MV-4-11 (cell line): ENCODE measurements at regions not wholly inside any gene's neighbourhood (a gene's known extent, or its start where the extent isn't known, plus 50 kb on each side); places are given as distances from the start of the nearest gene placed in this dataset.

Experiments
- DNase-seq: peaks from one replicate; lab custom pipeline; 2025; lab: John Stamatoyannopoulos, UW

- DNase-seq: no peak
Measured at GRCh38 chr2:216320852-216321251, 51.4 kb downstream of the MARCHF4 start.

GRCh38 chr2:216319771-216320170 lies 52.5 kb downstream of the MARCHF4 start:
- no peak for DNase-seq

GRCh38 chr2:216318521-216318874 lies 53.8 kb downstream of the MARCHF4 start:
- no peak for DNase-seq

- no peak for DNase-seq
Measured at GRCh38 chr2:216317831-216318520, 54.3 kb downstream of the MARCHF4 start.

GRCh38 chr2:216316743-216317142 lies 55.5 kb downstream of the MARCHF4 start:
- DNase-seq: no peak

GRCh38 chr2:216315802-216316603 lies 56.3 kb downstream of the MARCHF4 start:
- no peak for DNase-seq

- DNase-seq: no peak
Measured at GRCh38 chr2:216312441-216312840, 59.8 kb downstream of the MARCHF4 start.

GRCh38 chr2:216308576-216308975 lies 63.7 kb downstream of the MARCHF4 start:
- DNase-seq: peak; percentile 44

GRCh38 chr2:216307496-216307895 lies 64.8 kb downstream of the MARCHF4 start:
- DNase-seq: no peak

GRCh38 chr2:216306868-216307267 lies 65.4 kb downstream of the MARCHF4 start:
- DNase-seq: no peak

- DNase-seq: no peak
Measured at GRCh38 chr2:216305574-216305973, 66.7 kb downstream of the MARCHF4 start.

- DNase-seq: no peak
Measured at GRCh38 chr2:216302981-216303676, 69.2 kb downstream of the MARCHF4 start.

GRCh38 chr2:216300906-216301305 lies 71.4 kb downstream of the MARCHF4 start:
- no peak for DNase-seq

- DNase-seq: no peak
Measured at GRCh38 chr2:216299588-216299987, 72.7 kb downstream of the MARCHF4 start.

GRCh38 chr2:216298719-216299495 lies 73.4 kb downstream of the MARCHF4 start:
- DNase-seq: no peak

GRCh38 chr2:216296856-216297255 lies 75.4 kb downstream of the MARCHF4 start:
- no peak for DNase-seq

GRCh38 chr2:216294305-216294704 lies 78.0 kb downstream of the MARCHF4 start:
- no peak for DNase-seq

GRCh38 chr2:216293883-216294282 lies 78.4 kb downstream of the MARCHF4 start:
- DNase-seq: no peak

GRCh38 chr2:216292886-216293301 lies 79.4 kb downstream of the MARCHF4 start:
- DNase-seq: no peak

- DNase-seq: no peak
Measured at GRCh38 chr2:216292475-216292874, 79.8 kb downstream of the MARCHF4 start.

GRCh38 chr2:216289470-216289869 lies 82.8 kb downstream of the MARCHF4 start:
- DNase-seq: no peak

GRCh38 chr2:216287251-216287650 lies 85.0 kb downstream of the MARCHF4 start:
- DNase-seq: peak; percentile 2
